ENCODE measurements at regions not wholly inside any gene's neighbourhood (a gene's known extent, or its start where the extent isn't known, plus 50 kb on each side); places are given as distances from the start of the nearest gene placed in this dataset.

GRCh38 chr2:198219292-198219691, 414.9 kb downstream of the PLCL1 start:
- no peak for DNase-seq (ENCODE audit: low spot score)

- no peak for DNase-seq (ENCODE audit: low spot score)
Measured at GRCh38 chr2:198214114-198214596, 409.8 kb downstream of the PLCL1 start.

GRCh38 chr2:198213253-198213652, 408.9 kb downstream of the PLCL1 start:
- DNase-seq (ENCODE audit: low spot score): no peak

- no peak for DNase-seq (ENCODE audit: low spot score)
Measured at GRCh38 chr2:198211706-198212105, 407.3 kb downstream of the PLCL1 start.

- DNase-seq (ENCODE audit: low spot score): no peak
Measured at GRCh38 chr2:198203336-198204069, 399.1 kb downstream of the PLCL1 start.

All from ecto neural progenitor cell (in vitro differentiated cells).